ENCODE measurements at regions not wholly inside any gene's neighbourhood (a gene's known extent, or its start where the extent isn't known, plus 50 kb on each side); places are given as distances from the start of the nearest gene placed in this dataset.
"Not testable (repeated sequence)": the region's sequence is repeated elsewhere in the genome, so short reads cannot be mapped to it uniquely, and the experiment has no call there.

DNA sequence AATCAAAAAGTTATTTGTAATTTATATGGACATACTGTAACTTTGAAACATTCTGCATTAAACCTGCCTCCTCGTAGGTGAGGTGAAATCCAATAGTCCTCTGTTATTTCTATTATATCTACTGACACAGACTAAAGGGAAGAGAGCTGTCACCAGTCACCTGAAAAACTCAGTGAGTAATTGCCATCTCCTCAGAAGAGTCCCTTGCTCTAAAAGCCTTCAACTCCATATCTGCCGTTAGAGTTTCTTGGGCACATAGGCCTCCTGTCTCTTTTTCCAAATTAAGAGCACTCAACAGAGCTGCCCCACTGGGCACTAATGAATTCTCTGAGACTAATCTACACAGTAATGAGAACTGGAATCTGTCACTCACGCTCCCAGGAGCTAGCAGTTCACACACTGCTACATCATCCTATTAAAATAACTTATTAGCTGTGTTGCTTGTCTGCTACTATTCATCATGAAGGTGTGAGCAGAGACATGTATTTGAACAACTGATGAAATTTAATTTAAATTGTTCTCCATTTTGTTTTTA lies 67.3 kb upstream of the VCAN start:
- peak; percentile 3 for FAIRE-seq

GRCh38 chr5:83405662-83406061 lies 65.9 kb upstream of the VCAN start:
- no peak for FAIRE-seq

- no peak for FAIRE-seq
These were observed 64.6 kb upstream of the VCAN start for GRCh38 chr5:83406906-83407305.

GRCh38 chr5:83407931-83408330 lies 63.6 kb upstream of the VCAN start:
- FAIRE-seq, result no peak

DNA sequence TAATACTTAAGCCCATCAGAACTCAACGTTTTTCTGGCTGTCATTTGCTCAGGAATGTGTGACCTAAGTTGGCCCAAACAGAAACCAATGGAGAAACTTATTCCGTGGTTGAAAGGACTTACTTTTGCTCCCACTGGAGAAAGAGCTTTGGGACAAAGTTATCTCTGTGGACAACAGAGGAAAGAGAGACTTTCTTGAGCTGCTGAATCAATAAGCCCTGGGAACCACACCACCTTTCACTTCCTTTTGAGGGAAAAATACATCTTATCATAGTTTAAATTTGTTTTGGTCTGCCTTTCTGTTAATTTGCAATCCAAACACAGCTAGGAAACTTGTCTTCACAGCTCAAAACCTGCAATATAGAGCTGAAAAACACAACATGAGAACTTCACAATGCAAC lies 62.8 kb upstream of the VCAN start:
- FAIRE-seq, result no peak

- FAIRE-seq, result not testable (repeated sequence)
These were observed 61.8 kb upstream of the VCAN start for GRCh38 chr5:83409776-83410175.

DNA sequence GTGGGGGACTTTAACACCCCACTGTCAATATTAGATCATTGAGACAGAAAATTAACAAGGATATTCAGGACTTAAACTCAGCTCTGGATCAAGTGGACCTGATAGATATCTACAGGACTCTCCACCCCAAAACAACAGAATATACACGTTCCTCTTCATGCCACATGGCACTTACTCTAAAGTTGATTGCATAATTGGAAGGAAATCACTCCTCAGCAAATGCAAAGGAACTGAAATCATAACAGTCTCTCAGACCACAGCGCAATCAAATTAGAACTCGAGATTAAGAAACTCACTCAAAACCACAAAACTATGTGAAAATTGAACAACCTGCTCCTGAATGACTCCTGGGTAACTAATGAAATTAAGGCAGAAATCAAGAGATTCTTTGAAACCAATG lies 61.2 kb upstream of the VCAN start:
- FAIRE-seq, result not testable (repeated sequence)

DNA sequence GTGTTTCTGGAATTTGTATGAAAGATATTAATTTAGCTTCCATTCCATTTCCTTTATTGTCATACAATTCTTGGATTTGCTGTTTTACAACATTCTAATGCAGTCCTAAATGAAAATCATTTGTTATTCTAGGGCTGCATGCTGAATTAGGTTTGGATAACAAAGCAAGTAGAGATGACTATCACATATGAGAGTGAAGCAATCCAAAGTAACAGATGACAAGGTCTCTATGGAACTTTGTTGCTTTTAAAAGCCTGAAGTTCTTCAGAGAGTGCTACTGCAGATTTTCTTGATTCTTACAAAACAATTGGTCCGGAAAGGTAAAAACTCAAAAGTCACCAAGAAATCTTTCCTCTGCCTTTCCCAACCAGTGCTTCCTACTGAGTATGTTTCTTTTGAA lies 56.9 kb upstream of the VCAN start:
- FAIRE-seq, result no peak

DNA sequence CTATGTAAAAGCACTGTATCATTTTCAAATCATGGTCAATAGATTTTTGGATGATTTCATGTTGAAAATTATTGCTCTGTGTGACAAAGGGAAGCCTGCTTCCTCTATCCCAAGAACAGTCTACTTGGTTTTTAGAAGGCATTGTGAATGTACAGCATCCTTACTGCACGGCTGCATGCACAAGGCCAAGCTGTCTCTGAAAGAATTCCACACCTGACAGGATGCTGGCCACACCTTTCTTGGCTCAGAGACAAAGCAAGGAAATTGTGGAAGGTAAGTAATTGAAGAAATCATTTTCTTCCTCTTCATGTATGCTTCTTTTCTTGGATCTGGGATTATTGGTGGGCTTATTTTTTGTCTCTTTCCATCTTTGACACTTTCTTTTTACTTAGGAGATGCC lies 53.7 kb upstream of the VCAN start:
- no peak for FAIRE-seq

- FAIRE-seq, result no peak
These were observed 52.9 kb upstream of the VCAN start for GRCh38 chr5:83418356-83419321.

Measured in G401.6 (cell line).